Fibroblast of the aortic adventitia (primary cell): ENCODE measurements at regions not wholly inside any gene's neighbourhood (a gene's known extent, or its start where the extent isn't known, plus 50 kb on each side); places are given as distances from the start of the nearest gene placed in this dataset.
A peak's percentile ranks its signal among the peaks of the same experiment; 100 is the strongest.

Experiments
- DNase-seq: peaks from one replicate; pipeline ENCODE4 v3.0.0-alpha.2; 2010; ENCODE audit warnings: low read depth
- H3K4me3 ChIP-seq: 2 replicates; pipeline ENCODE4 v1.5.1; 2011; ENCODE audit warnings: low read depth, mild to moderate bottlenecking, control low read depth, low read length, moderate library complexity
- TF ChIP-seq, protein P1 (sequence below): IDR thresholded peaks from 2 replicates; pipeline ENCODE4 v1.5.1; 2011; ENCODE audit warnings: mild to moderate bottlenecking, low read length, control low read depth, inconsistent platforms; ENCODE audit not compliant: insufficient read depth

DNA sequence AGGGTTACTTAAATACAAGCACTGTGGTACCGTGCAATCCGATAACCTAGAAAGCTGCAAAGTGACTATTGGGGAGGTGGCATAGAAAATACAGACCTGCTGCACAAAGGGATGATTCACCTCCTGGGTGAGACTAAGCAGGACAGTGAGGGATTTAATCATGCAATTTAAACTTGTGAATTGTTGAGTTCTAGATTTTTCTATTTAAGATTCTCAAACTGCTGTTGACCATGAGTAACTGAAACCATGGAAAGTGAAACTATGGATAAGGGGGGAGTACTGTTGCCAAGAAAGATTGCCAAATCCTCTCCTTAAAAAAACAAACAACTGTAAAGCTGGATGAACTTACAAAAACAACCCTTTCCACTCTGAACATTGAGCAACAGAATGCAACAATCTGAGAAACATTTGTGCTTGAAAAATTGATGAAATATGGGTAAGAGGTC lies 61.5 kb upstream of the NUDT12 start:
- TF ChIP-seq, protein P1, sequence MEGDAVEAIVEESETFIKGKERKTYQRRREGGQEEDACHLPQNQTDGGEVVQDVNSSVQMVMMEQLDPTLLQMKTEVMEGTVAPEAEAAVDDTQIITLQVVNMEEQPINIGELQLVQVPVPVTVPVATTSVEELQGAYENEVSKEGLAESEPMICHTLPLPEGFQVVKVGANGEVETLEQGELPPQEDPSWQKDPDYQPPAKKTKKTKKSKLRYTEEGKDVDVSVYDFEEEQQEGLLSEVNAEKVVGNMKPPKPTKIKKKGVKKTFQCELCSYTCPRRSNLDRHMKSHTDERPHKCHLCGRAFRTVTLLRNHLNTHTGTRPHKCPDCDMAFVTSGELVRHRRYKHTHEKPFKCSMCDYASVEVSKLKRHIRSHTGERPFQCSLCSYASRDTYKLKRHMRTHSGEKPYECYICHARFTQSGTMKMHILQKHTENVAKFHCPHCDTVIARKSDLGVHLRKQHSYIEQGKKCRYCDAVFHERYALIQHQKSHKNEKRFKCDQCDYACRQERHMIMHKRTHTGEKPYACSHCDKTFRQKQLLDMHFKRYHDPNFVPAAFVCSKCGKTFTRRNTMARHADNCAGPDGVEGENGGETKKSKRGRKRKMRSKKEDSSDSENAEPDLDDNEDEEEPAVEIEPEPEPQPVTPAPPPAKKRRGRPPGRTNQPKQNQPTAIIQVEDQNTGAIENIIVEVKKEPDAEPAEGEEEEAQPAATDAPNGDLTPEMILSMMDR: no peak
- peak; percentile 77 for DNase-seq
- no peak overlapping the region for H3K4me3 ChIP-seq

GRCh38 chr5:103623425-103623824 lies 60.8 kb upstream of the NUDT12 start:
- TF ChIP-seq, protein P1: no peak

DNA sequence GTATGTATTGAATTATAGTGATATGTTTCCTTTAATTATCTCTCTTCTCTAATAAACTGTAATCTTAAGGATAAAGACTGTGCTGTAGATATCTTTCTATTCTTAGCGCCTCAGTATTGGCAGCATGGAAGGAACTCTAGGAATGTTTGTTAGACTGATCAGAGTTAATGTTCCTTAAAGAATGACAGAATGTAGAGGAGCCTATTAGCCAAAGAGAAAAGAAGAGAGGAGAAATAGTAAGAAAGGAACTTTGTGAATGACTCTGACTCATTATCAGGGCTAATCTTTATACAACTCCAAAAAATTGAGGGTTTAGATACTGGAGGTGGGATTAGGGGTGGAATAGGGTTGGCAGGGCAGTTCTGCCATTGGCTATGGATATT lies 59.0 kb upstream of the NUDT12 start:
- DNase-seq: no peak
- H3K4me3 ChIP-seq: no peak overlapping the region
- TF ChIP-seq, protein P1: no peak

More at GRCh38 chr5:103623425-103623824, 60.8 kb upstream of the NUDT12 start:
- H3K4me3 ChIP-seq: no peak overlapping the region
- no peak for DNase-seq

DNA sequence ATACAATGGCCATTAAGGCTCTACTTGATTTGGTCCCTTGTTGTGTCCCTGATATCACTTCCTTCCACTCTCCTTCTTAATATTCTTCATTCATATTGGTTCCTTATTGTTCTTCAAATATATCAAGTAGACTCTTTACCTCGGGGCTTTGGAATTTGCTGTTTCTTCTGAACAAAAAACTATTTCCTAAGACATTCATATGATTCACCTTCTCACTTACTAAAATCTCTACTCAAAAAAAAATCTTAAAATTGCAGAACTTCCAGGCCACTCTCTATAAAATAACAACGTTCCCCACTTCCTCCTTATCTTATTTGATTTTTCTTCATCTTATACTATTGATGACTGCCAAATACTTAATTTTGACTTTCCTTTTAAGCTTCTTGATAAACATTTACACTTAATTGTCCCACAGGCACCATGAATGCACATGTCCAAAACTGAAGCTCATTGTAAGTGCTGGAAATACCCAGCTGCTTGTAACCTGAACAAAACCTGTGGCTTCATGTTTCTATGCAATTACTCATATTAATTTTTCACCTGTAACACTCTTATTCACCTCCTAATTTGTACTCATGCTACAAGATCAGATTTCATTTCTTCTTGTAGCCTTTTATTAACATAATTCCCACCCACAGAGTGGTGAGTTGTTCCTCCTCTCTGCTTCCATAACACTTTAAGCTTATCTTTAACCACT lies 58.4 kb upstream of the NUDT12 start:
- H3K4me3 ChIP-seq: no peak overlapping the region
- DNase-seq: no peak
- TF ChIP-seq, protein P1: no peak

GRCh38 chr5:103617913-103618312 lies 55.3 kb upstream of the NUDT12 start:
- H3K4me3 ChIP-seq: no peak overlapping the region
- no peak for DNase-seq
- TF ChIP-seq, protein P1: no peak

DNA sequence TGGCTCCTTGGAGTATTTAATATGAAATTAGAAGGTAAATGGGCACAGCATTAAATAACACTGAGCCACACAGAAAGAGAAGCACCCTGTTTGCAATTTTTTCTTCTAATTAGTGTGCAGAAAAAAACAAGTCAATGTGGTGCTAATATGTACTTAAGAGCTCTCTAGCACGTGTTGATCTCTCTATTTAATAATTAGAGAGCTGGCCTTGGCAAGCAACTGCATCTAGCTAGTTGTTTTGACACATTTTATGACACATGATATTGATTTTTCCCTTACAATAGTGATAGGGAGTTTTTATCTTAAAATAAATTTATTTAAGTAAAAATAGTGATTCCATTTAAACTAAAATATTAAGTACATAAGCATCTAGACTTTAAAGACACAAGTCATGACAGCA lies 54.5 kb upstream of the NUDT12 start:
- DNase-seq: no peak
- TF ChIP-seq, protein P1: no peak
- no peak overlapping the region for H3K4me3 ChIP-seq

- TF ChIP-seq, protein P1: no peak
- DNase-seq: no peak
These were observed 50.0 kb upstream of the NUDT12 start for GRCh38 chr5:103612545-103612944.

More at GRCh38 chr5:103612545-103612944, 50.0 kb upstream of the NUDT12 start:
- no peak overlapping the region for H3K4me3 ChIP-seq
